K562 (cell line): ENCODE measurements at regions not wholly inside any gene's neighbourhood (a gene's known extent, or its start where the extent isn't known, plus 50 kb on each side); places are given as distances from the start of the nearest gene placed in this dataset.

ENCODE experiments used
- ATAC-seq: fragments of 200-7000 bp; cut with Tn5 transposase; 3 replicates; pipeline ENCODE4 v1.9.1; 2020; ENCODE audit warnings: moderate library complexity
- BruUV-seq: library from RNA; stranded (reverse); fragments of 400-500 nt; replicated peaks from 2 replicates; lab custom pipeline; 2021; lab: Mats Ljungman, UMichigan
- CTCF ChIA-PET: fragments of 300-600 bp; formaldehyde crosslinking; extraction: SDS; loops from one replicate; lab custom pipeline; 2021; ENCODE audit warnings: low intra/inter-chr PET ratio; lab: Yijun Ruan, JAX
- POLR2A ChIA-PET: fragments of 300-600, 350-650 bp; sonication (Branson Sonifier 250); formaldehyde crosslinking; extraction: SDS; loops from one replicate; lab custom pipeline; 2021; ENCODE audit warnings: antibody characterized with exemption, inconsistent platforms; lab: Yijun Ruan, JAX
- DNase-seq, 4 experiments: peaks; one replicate each; pipeline versions ENCODE4 v3.0.0 to v3.0.0-alpha.2; 2011 to 2018; ENCODE audit warnings: low spot score in 3 of 4, mixed read lengths in 3 of 4; ENCODE audit errors: extremely low read depth in 1 of 4
- FAIRE-seq: peaks from 2 replicates; lab custom pipeline; 2011; peaks lifted over from hg19 to GRCh38; lab: Jason Lieb, UNC
- H2AFZ ChIP-seq: 2 replicates; pipeline ENCODE4 v1.6.0; 2011; ENCODE audit warnings: low read depth, low read length, control low read depth, inconsistent platforms
- H3K27ac ChIP-seq: fragments of 200-600 bp; 3 replicates; pipeline ENCODE4 v1.8.0; 2011; ENCODE audit warnings: low read depth, mild to moderate bottlenecking, control low read depth, inconsistent platforms, low read length, moderate library complexity, mixed read lengths; ENCODE audit errors: extremely low read depth
- H3K27me3 ChIP-seq, 2 experiments: fragments of 300-600 bp in 1 of 2; 2 replicates in 1 of 2; 3 replicates in 1 of 2; pipeline versions ENCODE4 v1.6.0 to v1.8.0; 2011; ENCODE audit warnings: inconsistent platforms in 2 of 2, low read length in 2 of 2, mild to moderate bottlenecking in 1 of 2, mixed read lengths in 1 of 2, moderate library complexity in 1 of 2; ENCODE audit not compliant: control insufficient read depth in 2 of 2, insufficient read depth in 2 of 2
- H3K36me3 ChIP-seq: fragments of 300-600 bp; 3 replicates; pipeline ENCODE4 v1.8.0; 2011; ENCODE audit warnings: mild to moderate bottlenecking, low read length, inconsistent platforms; ENCODE audit not compliant: control insufficient read depth, insufficient read depth
- H3K4me1 ChIP-seq, 2 experiments: fragments of 200-600 bp in 1 of 2; replicated peaks in 1 of 2; 2 replicates in 1 of 2; 3 replicates in 1 of 2; pipeline versions ENCODE4 v1.5.1 to v1.8.0; 2011; ENCODE audit warnings: inconsistent platforms in 2 of 2, low read length in 2 of 2, mild to moderate bottlenecking in 1 of 2, mixed read lengths in 1 of 2, moderate library complexity in 1 of 2; ENCODE audit not compliant: control insufficient read depth in 2 of 2, insufficient read depth in 2 of 2
- H3K4me2 ChIP-seq: 2 replicates; pipeline ENCODE4 v1.6.1; 2011; ENCODE audit warnings: low read length, control low read depth, inconsistent platforms, mixed read lengths; ENCODE audit not compliant: insufficient read depth
- H3K4me3 ChIP-seq: fragments of 200-600 bp; sonication (generic), shearing (Covaris generic); 2 replicates; pipeline ENCODE4 v1.5.1; 2016; ENCODE audit warnings: control low read depth, inconsistent platforms
- H3K79me2 ChIP-seq: fragments of 200-600 bp; 3 replicates; pipeline ENCODE4 v1.8.0; 2011; ENCODE audit warnings: low read length, inconsistent platforms; ENCODE audit not compliant: control insufficient read depth, insufficient read depth
- H3K9ac ChIP-seq, 2 experiments: 2 replicates each; pipeline versions ENCODE4 v1.6.0 to v1.6.1; 2011; ENCODE audit warnings: low read depth in 2 of 2, low read length in 2 of 2, control low read depth in 1 of 2, inconsistent platforms in 1 of 2, mild to moderate bottlenecking in 1 of 2, mixed read lengths in 1 of 2; ENCODE audit not compliant: insufficient read depth in 1 of 2
- H3K9me1 ChIP-seq: one replicate; pipeline ENCODE4 v1.6.0; 2011; ENCODE audit warnings: inconsistent platforms, mild to moderate bottlenecking, low read length, moderate library complexity; ENCODE audit not compliant: control insufficient read depth, insufficient read depth
- H3K9me3 ChIP-seq: replicated peaks from 2 replicates; pipeline ENCODE4 v1.5.1; 2011; ENCODE audit warnings: low read depth, low read length, inconsistent platforms; ENCODE audit not compliant: control insufficient read depth, insufficient read depth
- H4K20me1 ChIP-seq: replicated peaks from 2 replicates; pipeline ENCODE4 v1.6.1; 2011; ENCODE audit warnings: low read length, inconsistent platforms, mixed read lengths; ENCODE audit not compliant: control insufficient read depth, insufficient read depth
- MTF1 ChIP-seq: fragments of 250-450 bp; sonication (Bioruptor Pico); IDR thresholded peaks from 2 replicates; pipeline ENCODE4 v1.9.0; 2021; ENCODE audit warnings: moderate library complexity, mild to moderate bottlenecking, inconsistent platforms, borderline replicate concordance
- NCOA4 ChIP-seq: fragments of 450-650 bp; IDR thresholded peaks from 2 replicates; pipeline ENCODE4 v1.6.1; 2018; ENCODE audit warnings: mild to moderate bottlenecking; ENCODE audit not compliant: partially characterized antibody
- NCOA6 ChIP-seq: fragments of 450-650 bp; IDR thresholded peaks from 2 replicates; pipeline ENCODE4 v1.6.1; 2017; ENCODE audit warnings: mild to moderate bottlenecking
- NR2C2 ChIP-seq, 2 experiments: fragments of 200-800 bp in 1 of 2; sonication (Bioruptor generic) in 1 of 2; sonication (generic) in 1 of 2; formaldehyde crosslinking in 1 of 2; IDR thresholded peaks; 2 replicates each; pipeline versions ENCODE4 v1.6.1 to v1.8.0; 2016 to 2022; ENCODE audit warnings: mild to moderate bottlenecking in 1 of 2, missing compliant biosample characterization in 1 of 2, missing genetic modification characterization in 1 of 2, missing genetic modification reagents in 1 of 2
- PURB ChIP-seq: sonication (generic); formaldehyde crosslinking; IDR thresholded peaks from 2 replicates; pipeline ENCODE4 v1.9.0; 2021; ENCODE audit warnings: low read depth, mild to moderate bottlenecking, missing genetic modification reagents
- SIX5 ChIP-seq, 2 experiments: IDR thresholded peaks; 2 replicates each; pipeline ENCODE4 v1.6.1; 2011; ENCODE audit warnings: low read length in 2 of 2, borderline replicate concordance in 1 of 2, low read depth in 1 of 2, mild to moderate bottlenecking in 1 of 2, moderate library complexity in 1 of 2; ENCODE audit not compliant: insufficient read depth in 1 of 2
- SMAD1 ChIP-seq: fragments of 150-350 bp; IDR thresholded peaks from 2 replicates; pipeline ENCODE4 v1.6.1; 2014; ENCODE audit warnings: low read length, low read depth; ENCODE audit not compliant: partially characterized antibody
- SRSF3 ChIP-seq: fragments of 200-400 bp; formaldehyde crosslinking; IDR thresholded peaks from 2 replicates; pipeline ENCODE4 v1.6.1; 2016; ENCODE audit warnings: mild to moderate bottlenecking, low read length, moderate library complexity; ENCODE audit not compliant: insufficient read depth
- STAG1 ChIP-seq: sonication (generic); formaldehyde crosslinking; IDR thresholded peaks from 2 replicates; pipeline ENCODE4 v1.5.0; 2020; ENCODE audit warnings: missing genetic modification reagents, borderline replicate concordance
- SUPT5H ChIP-seq: fragments of 450-650 bp; IDR thresholded peaks from 2 replicates; pipeline ENCODE4 v1.6.1; 2016
- XRCC3 ChIP-seq: fragments of 450-650 bp; IDR thresholded peaks from 2 replicates; pipeline ENCODE4 v1.6.1; 2017; ENCODE audit warnings: mild to moderate bottlenecking, moderate library complexity
- ZNF197 ChIP-seq: fragments of 200-800 bp; sonication (Bioruptor generic); IDR thresholded peaks from 2 replicates; pipeline ENCODE4 v1.6.1; 2016; ENCODE audit warnings: low read depth, missing genetic modification characterization, missing compliant biosample characterization
- ZNF780A ChIP-seq: fragments of 250-450 bp; sonication (Bioruptor Pico); IDR thresholded peaks from 2 replicates; pipeline ENCODE4 v1.5.0; 2021; ENCODE audit warnings: mild to moderate bottlenecking
- WGBS: fragments of 100-300 bp; shearing (Covaris generic); methylation state at CpG from one replicate; pipeline ENCODE4 v1.1.6; 2016; ENCODE audit warnings: low coverage, mixed read lengths; ENCODE audit not compliant: insufficient coverage; ENCODE audit errors: missing lambda C conversion rate; 5-methylcytosine and 5-hydroxymethylcytosine counted together
- in situ Hi-C: fragments of 300-500 bp; cut with MboI; formaldehyde crosslinking; loops from 4 replicates; pipeline ENCODE4 v1.15.0; 2018; ENCODE audit warnings: inconsistent platforms, mixed read lengths
- intact Hi-C: fragments of 100-400 bp; cut with micrococcal nuclease; formaldehyde crosslinking; loops from 2 replicates; pipeline ENCODE4 v1.14.2; 2022
- TF ChIP-seq, protein P1 (sequence below): fragments of 450-650 bp; formaldehyde crosslinking; conservative IDR thresholded peaks from 2 replicates; pipeline ENCODE4 v1.4.0; 2022; ENCODE audit warnings: mild to moderate bottlenecking, missing genetic modification characterization
- TF ChIP-seq, protein P2 (sequence below): fragments of 250-450 bp; sonication (Bioruptor Pico); IDR thresholded peaks from 2 replicates; pipeline ENCODE4 v1.4.0; 2020; ENCODE audit warnings: borderline replicate concordance
- TF ChIP-seq, protein P3 (sequence below): fragments of 250-450 bp; sonication (Bioruptor Pico); IDR thresholded peaks from 2 replicates; pipeline ENCODE4 v1.4.0; 2020; ENCODE audit warnings: mild to moderate bottlenecking, moderate library complexity, borderline replicate concordance

DNA sequence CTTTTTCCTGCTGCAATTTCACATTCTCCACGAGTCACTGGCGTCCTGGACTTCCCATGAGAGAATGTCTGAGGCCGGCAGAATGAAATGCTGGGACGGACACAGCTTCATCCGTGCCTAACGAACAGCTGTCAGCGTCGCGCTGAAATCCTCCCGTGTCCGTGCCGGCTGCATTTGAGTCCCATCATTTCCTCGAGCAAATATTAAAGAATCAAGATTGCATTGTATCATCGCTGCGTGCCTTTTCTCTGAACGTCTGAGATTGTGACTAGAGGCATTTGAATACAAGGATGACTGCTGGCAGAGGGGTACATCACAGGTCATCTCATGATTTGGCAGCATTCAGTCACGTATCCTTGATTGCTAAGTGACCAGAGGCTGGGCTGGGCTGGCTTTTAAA, 279.9 kb downstream of the ASMT start:
- Histone ChIP-seq H3K9ac (no peak overlapping the region), H3K79me2 (no peaks in the 10 kb centered on the region), H3K4me2 (no peak overlapping the region), H3K36me3 (no peaks in the 10 kb centered on the region), H3K4me3 (no peak overlapping the region), H2AFZ (no peak overlapping the region), H3K9me1 (no peaks in the 10 kb centered on the region)
- intact Hi-C loops, result no loop called here
- no peak for FAIRE-seq
- BruUV-seq, result no TSS peak
- no peak for TF ChIP-seq NCOA4
- no peak for TF ChIP-seq SMAD1
- no peak for TF ChIP-seq STAG1 (CRISPR knock-in tag)
- TF ChIP-seq SRSF3, result no peak
- TF ChIP-seq SUPT5H, result no peak
- TF ChIP-seq ZNF197 (CRISPR knock-in tag), result no peak
- TF ChIP-seq SIX5 (IDR thresholded peaks at IDR 0.05; ENCODE audit: borderline replicate concordance in 1 of 2, insufficient read depth in 1 of 2, low read depth in 1 of 2, low read length in 2 of 2), result no peak
- TF ChIP-seq, protein P1, sequence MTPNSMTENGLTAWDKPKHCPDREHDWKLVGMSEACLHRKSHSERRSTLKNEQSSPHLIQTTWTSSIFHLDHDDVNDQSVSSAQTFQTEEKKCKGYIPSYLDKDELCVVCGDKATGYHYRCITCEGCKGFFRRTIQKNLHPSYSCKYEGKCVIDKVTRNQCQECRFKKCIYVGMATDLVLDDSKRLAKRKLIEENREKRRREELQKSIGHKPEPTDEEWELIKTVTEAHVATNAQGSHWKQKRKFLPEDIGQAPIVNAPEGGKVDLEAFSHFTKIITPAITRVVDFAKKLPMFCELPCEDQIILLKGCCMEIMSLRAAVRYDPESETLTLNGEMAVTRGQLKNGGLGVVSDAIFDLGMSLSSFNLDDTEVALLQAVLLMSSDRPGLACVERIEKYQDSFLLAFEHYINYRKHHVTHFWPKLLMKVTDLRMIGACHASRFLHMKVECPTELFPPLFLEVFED, result no peak
- TF ChIP-seq, protein P2, sequence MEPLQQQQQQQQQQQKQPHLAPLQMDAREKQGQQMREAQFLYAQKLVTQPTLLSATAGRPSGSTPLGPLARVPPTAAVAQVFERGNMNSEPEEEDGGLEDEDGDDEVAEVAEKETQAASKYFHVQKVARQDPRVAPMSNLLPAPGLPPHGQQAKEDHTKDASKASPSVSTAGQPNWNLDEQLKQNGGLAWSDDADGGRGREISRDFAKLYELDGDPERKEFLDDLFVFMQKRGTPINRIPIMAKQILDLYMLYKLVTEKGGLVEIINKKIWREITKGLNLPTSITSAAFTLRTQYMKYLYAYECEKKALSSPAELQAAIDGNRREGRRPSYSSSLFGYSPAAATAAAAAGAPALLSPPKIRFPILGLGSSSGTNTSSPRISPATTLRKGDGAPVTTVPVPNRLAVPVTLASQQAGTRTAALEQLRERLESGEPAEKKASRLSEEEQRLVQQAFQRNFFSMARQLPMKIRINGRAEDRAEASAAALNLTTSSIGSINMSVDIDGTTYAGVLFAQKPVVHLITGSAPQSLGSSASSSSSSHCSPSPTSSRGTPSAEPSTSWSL, result no peak
- no peak for TF ChIP-seq PURB (CRISPR knock-in tag)
- no peak for TF ChIP-seq NR2C2 (CRISPR knock-in tag; IDR thresholded peaks at IDR 0.05)
- TF ChIP-seq NR2C2 (tag; IDR thresholded peaks at IDR 0.05), result no peak
- TF ChIP-seq, protein P3, sequence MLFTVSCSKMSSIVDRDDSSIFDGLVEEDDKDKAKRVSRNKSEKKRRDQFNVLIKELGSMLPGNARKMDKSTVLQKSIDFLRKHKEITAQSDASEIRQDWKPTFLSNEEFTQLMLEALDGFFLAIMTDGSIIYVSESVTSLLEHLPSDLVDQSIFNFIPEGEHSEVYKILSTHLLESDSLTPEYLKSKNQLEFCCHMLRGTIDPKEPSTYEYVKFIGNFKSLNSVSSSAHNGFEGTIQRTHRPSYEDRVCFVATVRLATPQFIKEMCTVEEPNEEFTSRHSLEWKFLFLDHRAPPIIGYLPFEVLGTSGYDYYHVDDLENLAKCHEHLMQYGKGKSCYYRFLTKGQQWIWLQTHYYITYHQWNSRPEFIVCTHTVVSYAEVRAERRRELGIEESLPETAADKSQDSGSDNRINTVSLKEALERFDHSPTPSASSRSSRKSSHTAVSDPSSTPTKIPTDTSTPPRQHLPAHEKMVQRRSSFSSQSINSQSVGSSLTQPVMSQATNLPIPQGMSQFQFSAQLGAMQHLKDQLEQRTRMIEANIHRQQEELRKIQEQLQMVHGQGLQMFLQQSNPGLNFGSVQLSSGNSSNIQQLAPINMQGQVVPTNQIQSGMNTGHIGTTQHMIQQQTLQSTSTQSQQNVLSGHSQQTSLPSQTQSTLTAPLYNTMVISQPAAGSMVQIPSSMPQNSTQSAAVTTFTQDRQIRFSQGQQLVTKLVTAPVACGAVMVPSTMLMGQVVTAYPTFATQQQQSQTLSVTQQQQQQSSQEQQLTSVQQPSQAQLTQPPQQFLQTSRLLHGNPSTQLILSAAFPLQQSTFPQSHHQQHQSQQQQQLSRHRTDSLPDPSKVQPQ (CRISPR knock-in tag), result no peak
- TF ChIP-seq XRCC3, result no peak
- TF ChIP-seq NCOA6, result no peak
- no peak for TF ChIP-seq MTF1 (CRISPR knock-in tag)
- TF ChIP-seq ZNF780A (CRISPR knock-in tag), result no peak
- TF ChIP-seq, all 486 proteins: peak for 0
- 0% methylated on average over 17 of the region's 17 CpGs for WGBS
- ATAC-seq, result no peak
- DNase-seq, result no peak
- Histone ChIP-seq H3K4me1 (no peaks in the 10 kb centered on the region; a peak in 1 of 5 replicates), H3K27ac (no peak overlapping the region), H3K27me3 (peaks cover 0 to 25% of the 10 kb centered on the region in 2 experiments; a peak in 2 of 5 replicates), H4K20me1 (no peaks in the 10 kb centered on the region), H3K9me3 (no peaks in the 10 kb centered on the region)
- CTCF ChIA-PET, result no interaction called here
- in situ Hi-C loops, result loop anchor here (25.0 kb wide), 1 partner anchor 693 kb away; no protein-coding TSS in a partner anchor
- POLR2A ChIA-PET, result no interaction called here
